Upper lobe of right lung (tissue), 1 donor: ENCODE measurements at regions not wholly inside any gene's neighbourhood (a gene's known extent, or its start where the extent isn't known, plus 50 kb on each side); places are given as distances from the start of the nearest gene placed in this dataset.

Experiments used
- ATAC-seq: fragments of 200-7000 bp; cut with Tn5 transposase; one replicate; pipeline ENCODE4 v1.9.1; 2020; ENCODE audit warnings: mild to moderate bottlenecking, moderate library complexity
- DNase-seq: peaks from one replicate; pipeline ENCODE4 v3.0.0-alpha.2; 2020
- H3K27ac ChIP-seq: fragments of 200-600 bp; one replicate; pipeline ENCODE4 v1.8.0; 2022
- H3K27me3 ChIP-seq: fragments of 200-600 bp; one replicate; pipeline ENCODE4 v1.8.0; 2022; ENCODE audit warnings: mild to moderate bottlenecking
- H3K36me3 ChIP-seq: fragments of 200-600 bp; one replicate; pipeline ENCODE4 v1.8.0; 2022
- H3K4me1 ChIP-seq: fragments of 200-600 bp; one replicate; pipeline ENCODE4 v1.8.0; 2022
- H3K4me3 ChIP-seq: fragments of 200-600 bp; one replicate; pipeline ENCODE4 v1.8.0; 2022; ENCODE audit warnings: mild to moderate bottlenecking
- H3K9me3 ChIP-seq: fragments of 200-600 bp; one replicate; pipeline ENCODE4 v1.8.0; 2022
- CTCF ChIP-seq: fragments of 200-600 bp; IDR thresholded peaks from one replicate; pipeline ENCODE4 v1.8.0; 2022; ENCODE audit warnings: antibody characterized with exemption
- intact Hi-C: fragments of 100-400 bp; cut with DNase I; formaldehyde crosslinking; loops from one replicate; pipeline ENCODE4 v1.11.0; 2022
- donor health status: DM: no; HTN: yes; CAD: no; lungs with severe emphysema.

GRCh38 chr1:29839726-29840125, 603.4 kb downstream of the PTPRU start:
- H3K4me3 ChIP-seq = no peak overlapping the region
- no peaks in the 10 kb centered on the region for H3K9me3 ChIP-seq
- no peaks in the 10 kb centered on the region for H3K4me1 ChIP-seq
- intact Hi-C loops = no loop called here
- peaks cover 25% of the 10 kb centered on the region for H3K27me3 ChIP-seq
- no peak overlapping the region for H3K27ac ChIP-seq
- ATAC-seq = no peak
- DNase-seq = no peak
- no peak for TF ChIP-seq CTCF
- no peaks in the 10 kb centered on the region for H3K36me3 ChIP-seq

- Histone ChIP-seq H3K27me3 (peaks cover 25% of the 10 kb centered on the region), H3K9me3 (no peaks in the 10 kb centered on the region), H3K4me1 (no peaks in the 10 kb centered on the region), H3K36me3 (no peaks in the 10 kb centered on the region), H3K4me3 (no peak overlapping the region), H3K27ac (no peak overlapping the region)
- DNase-seq = no peak
- no peak for TF ChIP-seq CTCF
- intact Hi-C loops = no loop called here
- ATAC-seq = no peak
Observed at GRCh38 chr1:29838738-29839320, 602.5 kb downstream of the PTPRU start.

- peaks cover 25% of the 10 kb centered on the region for H3K27me3 ChIP-seq
- no peaks in the 10 kb centered on the region for H3K36me3 ChIP-seq
- no peak overlapping the region for H3K27ac ChIP-seq
- ATAC-seq (no peak), DNase-seq (no peak)
- H3K9me3 ChIP-seq = no peaks in the 10 kb centered on the region
- H3K4me3 ChIP-seq = no peak overlapping the region
- intact Hi-C loops = no loop called here
- no peak for TF ChIP-seq CTCF
- H3K4me1 ChIP-seq = no peaks in the 10 kb centered on the region
Observed at GRCh38 chr1:29836651-29837646, 600.6 kb downstream of the PTPRU start.

DNA sequence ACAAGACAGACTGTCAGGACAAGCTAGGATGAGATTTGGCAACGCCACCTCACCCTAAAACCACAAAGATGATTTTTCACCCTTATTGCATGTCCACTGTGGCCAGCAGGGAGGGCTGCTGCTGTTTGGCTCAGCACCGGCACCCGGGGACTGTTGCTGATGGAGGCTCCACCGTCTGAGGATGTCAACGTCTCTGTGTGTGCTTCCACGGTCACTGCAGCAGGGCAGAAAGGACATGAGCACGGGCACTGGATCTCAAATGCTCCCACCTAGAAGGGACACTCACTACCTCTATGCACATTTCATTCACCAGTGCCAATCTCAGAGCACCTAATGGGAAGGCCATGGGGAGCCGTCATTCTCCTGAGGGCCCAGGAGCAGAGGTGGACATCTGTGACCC, 599.6 kb downstream of the PTPRU start:
- H3K27me3 ChIP-seq = peaks cover 25% of the 10 kb centered on the region
- no peaks in the 10 kb centered on the region for H3K4me1 ChIP-seq
- ATAC-seq (no peak), DNase-seq (no peak)
- intact Hi-C loops = no loop called here
- no peak overlapping the region for H3K4me3 ChIP-seq
- H3K9me3 ChIP-seq = no peaks in the 10 kb centered on the region
- H3K36me3 ChIP-seq = no peaks in the 10 kb centered on the region
- H3K27ac ChIP-seq = no peak overlapping the region
- TF ChIP-seq CTCF = no peak

DNA sequence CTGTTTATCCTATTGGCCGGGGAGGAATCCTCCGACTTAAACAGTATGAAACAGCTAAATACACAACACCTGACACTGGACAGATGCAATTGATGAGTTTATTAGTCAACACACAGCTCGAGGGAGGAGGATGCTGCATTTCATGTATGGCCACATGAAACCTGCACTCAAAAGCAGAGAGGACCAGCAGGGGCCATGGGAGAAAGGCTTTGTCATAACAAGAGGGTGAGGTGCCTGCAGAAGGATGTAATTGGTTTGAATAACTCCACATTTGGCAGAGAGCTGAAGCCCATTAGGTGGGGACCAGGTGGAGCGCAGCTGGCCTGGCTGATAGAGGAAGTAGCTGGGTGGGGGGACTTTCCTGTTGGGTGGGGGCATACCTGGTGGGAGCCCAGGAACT, 599.1 kb downstream of the PTPRU start:
- no peak overlapping the region for H3K4me3 ChIP-seq
- no peaks in the 10 kb centered on the region for H3K36me3 ChIP-seq
- no peak overlapping the region for H3K27ac ChIP-seq
- intact Hi-C loops = no loop called here
- ATAC-seq (no peak), DNase-seq (no peak)
- peaks cover 25% of the 10 kb centered on the region for H3K27me3 ChIP-seq
- no peaks in the 10 kb centered on the region for H3K4me1 ChIP-seq
- TF ChIP-seq CTCF = no peak
- H3K9me3 ChIP-seq = no peaks in the 10 kb centered on the region
